ENCODE measurements at regions not wholly inside any gene's neighbourhood (a gene's known extent, or its start where the extent isn't known, plus 50 kb on each side); places are given as distances from the start of the nearest gene placed in this dataset.

DNA sequence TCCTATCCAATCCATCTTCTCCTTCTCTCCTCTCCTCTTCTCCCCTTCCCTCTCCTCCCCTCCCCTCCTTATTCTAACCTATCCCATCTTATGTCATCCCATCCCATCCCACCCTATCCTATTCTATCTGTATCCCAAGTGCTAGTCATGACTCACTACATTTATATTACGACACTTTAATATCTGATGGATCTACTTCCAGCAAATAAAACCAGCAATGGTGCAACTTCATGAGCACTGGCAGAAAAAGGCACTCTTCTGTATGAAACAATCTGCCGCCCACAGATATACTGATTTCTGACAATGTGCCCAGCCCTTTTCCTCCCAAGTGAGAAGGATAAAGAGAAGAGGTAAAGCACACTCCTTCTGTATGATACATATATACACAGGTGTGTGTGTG, 86.6 kb upstream of the ANKH start:
- TF ChIP-seq, protein P1, sequence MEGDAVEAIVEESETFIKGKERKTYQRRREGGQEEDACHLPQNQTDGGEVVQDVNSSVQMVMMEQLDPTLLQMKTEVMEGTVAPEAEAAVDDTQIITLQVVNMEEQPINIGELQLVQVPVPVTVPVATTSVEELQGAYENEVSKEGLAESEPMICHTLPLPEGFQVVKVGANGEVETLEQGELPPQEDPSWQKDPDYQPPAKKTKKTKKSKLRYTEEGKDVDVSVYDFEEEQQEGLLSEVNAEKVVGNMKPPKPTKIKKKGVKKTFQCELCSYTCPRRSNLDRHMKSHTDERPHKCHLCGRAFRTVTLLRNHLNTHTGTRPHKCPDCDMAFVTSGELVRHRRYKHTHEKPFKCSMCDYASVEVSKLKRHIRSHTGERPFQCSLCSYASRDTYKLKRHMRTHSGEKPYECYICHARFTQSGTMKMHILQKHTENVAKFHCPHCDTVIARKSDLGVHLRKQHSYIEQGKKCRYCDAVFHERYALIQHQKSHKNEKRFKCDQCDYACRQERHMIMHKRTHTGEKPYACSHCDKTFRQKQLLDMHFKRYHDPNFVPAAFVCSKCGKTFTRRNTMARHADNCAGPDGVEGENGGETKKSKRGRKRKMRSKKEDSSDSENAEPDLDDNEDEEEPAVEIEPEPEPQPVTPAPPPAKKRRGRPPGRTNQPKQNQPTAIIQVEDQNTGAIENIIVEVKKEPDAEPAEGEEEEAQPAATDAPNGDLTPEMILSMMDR (IDR thresholded peaks at IDR 0.05; ENCODE audit: unreplicated experiment) = no peak
- Mint-ChIP-seq H3K27ac (no peak overlapping the region), H3K36me3 (no peaks in the 10 kb centered on the region), H3K4me1 (peaks cover 48% of the 10 kb centered on the region), H3K27me3 (ENCODE audit: low read depth) (no peaks in the 10 kb centered on the region), H3K9me3 (no peaks in the 10 kb centered on the region), H3K4me3 (no peak overlapping the region)
- no peak for DNase-seq (ENCODE audit: low spot score in 2 of 2, unreplicated experiment in 2 of 2)

DNA sequence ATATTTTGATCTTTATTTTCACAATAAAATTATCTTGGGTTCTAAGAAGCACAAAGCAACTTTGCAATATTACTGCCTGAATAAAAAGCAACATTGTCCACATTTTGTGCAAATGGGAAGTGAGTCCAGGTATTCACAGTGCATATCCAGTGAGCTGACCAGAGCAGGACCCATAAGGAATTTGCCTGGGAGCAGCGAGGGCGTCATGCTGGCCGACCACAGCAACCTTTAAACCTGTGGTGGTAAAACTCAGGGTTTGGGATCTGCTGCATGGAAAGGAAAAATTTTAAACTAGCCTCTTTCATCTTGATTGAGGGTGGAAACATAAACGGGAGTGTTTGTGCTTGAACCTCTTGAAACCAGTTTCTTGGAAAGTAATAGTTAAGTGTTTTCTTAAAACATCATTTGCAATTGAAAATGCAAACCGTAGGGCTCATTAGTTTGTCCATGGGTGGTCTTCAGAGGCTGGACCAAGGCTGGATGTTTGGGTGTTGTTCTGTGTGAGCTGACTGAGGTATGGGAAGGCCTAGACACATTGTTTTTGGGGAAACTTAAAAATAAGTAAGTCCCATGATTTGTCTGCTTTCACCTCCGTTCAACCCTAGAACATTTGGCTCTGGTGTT, 85.0 kb upstream of the ANKH start:
- no peak for DNase-seq (ENCODE audit: low spot score in 2 of 2, unreplicated experiment in 2 of 2)
- no peaks in the 10 kb centered on the region for H3K36me3 Mint-ChIP-seq
- TF ChIP-seq, protein P1 (IDR thresholded peaks at IDR 0.05; ENCODE audit: unreplicated experiment) = no peak
- peak overlapping the region; percentile 4 for H3K27ac Mint-ChIP-seq
- H3K4me1 Mint-ChIP-seq = peaks cover 51% of the 10 kb centered on the region
- no peaks in the 10 kb centered on the region for H3K9me3 Mint-ChIP-seq
- H3K4me3 Mint-ChIP-seq = no peak overlapping the region
- H3K27me3 Mint-ChIP-seq (ENCODE audit: low read depth) = no peaks in the 10 kb centered on the region

DNA sequence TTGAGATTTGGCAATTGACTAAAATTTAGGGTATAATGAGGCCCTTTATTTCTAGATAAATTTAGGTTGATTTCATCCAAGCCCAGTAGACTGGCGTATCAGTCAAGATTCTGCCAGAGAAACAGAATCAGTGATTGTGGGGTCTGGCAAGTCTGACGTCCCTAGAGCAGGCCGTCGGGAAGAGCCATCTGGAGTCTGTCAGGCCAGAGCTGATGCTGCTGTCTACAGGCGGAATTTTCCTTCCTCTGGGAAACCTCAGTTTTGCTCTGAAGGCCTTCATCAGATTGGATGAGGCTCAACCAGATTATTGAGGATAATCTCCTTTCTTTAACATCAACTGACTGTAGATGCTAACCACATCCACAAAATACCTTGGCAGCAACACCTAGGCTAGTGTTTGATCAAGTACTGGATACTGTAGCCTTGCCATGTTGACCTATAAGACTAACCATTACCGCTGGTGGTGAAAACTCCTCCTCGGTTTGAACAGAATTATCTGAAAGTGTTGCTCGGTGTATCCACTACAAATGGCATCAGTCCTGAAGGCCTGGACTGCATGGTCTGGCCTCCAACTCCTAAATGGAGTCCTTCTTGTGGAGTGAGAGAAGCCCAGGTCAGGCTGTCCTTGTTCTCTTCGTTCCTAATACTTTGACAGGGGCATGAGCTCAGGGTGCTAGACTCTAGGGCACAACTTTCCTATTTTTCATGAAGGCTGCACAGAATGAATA, 83.2 kb upstream of the ANKH start:
- TF ChIP-seq, protein P1 (IDR thresholded peaks at IDR 0.05; ENCODE audit: unreplicated experiment) = no peak
- no peak for DNase-seq (ENCODE audit: low spot score in 2 of 2, unreplicated experiment in 2 of 2)

DNA sequence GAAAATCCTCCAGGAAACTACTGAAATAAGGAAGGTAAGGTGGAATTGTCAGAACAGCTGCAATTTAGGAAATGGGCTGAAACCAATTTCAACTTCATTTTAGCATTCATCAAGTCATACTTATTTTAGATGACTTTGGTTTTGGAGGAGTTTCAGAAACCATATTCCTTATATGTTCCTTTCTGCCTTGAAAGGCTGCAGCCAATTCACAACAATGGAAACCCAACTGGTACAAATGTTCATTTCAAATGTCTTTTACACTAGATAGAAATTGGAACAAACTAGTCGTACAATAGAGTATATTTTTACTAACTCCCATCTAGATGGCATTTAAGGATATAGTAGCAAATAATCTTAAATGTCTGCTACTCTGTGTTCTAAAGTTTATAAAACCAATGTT, 82.6 kb upstream of the ANKH start:
- H3K27me3 Mint-ChIP-seq (ENCODE audit: low read depth) = no peaks in the 10 kb centered on the region
- H3K27ac Mint-ChIP-seq = no peak overlapping the region
- no peak overlapping the region for H3K4me3 Mint-ChIP-seq
- TF ChIP-seq, protein P1 (IDR thresholded peaks at IDR 0.05; ENCODE audit: unreplicated experiment) = no peak
- H3K4me1 Mint-ChIP-seq = peaks cover 45% of the 10 kb centered on the region
- peaks cover 8% of the 10 kb centered on the region for H3K9me3 Mint-ChIP-seq
- peaks cover 4% of the 10 kb centered on the region for H3K36me3 Mint-ChIP-seq
- no peak for DNase-seq (ENCODE audit: low spot score in 2 of 2, unreplicated experiment in 2 of 2)

More for the DNA sequence above, 83.2 kb upstream of the ANKH start:
- Mint-ChIP-seq H3K4me3 (no peak overlapping the region), H3K27ac (no peak overlapping the region), H3K36me3 (no peaks in the 10 kb centered on the region), H3K4me1 (peaks cover 51% of the 10 kb centered on the region), H3K9me3 (peaks cover 2% of the 10 kb centered on the region), H3K27me3 (ENCODE audit: low read depth) (no peaks in the 10 kb centered on the region)

DNA sequence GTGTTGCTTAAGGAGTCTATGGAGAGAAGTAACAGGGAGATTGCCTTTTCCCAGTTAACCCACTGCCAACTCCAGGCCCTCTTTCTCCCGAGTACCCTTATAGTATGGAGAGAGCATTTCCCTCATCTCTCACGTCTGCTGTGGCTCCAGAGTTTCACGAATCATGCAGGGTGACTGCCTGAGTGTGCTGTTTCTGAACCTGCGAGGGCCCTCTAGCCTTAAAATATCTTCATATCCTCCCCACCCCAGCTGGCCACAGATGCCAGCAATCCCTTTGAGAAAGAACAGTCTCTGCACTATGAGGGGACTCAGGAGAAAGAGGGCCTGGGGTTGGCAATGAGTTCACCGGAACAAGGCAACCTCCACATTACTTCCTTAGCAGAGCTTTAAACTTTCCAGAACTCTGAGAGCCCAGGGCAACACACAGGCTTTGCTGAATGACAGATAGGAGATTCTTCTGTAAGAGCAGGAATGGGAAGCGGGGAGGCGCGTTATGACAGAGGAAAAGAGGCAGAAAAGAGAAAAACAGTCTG, 81.6 kb upstream of the ANKH start:
- Mint-ChIP-seq H3K4me1 (peaks cover 34% of the 10 kb centered on the region), H3K9me3 (peaks cover 10% of the 10 kb centered on the region), H3K27ac (peak overlapping the region; percentile 50), H3K27me3 (ENCODE audit: low read depth) (no peaks in the 10 kb centered on the region), H3K4me3 (no peak overlapping the region), H3K36me3 (peaks cover 5% of the 10 kb centered on the region)
- DNase-seq (ENCODE audit: low spot score in 2 of 2, unreplicated experiment in 2 of 2) = no peak
- TF ChIP-seq, protein P1 (IDR thresholded peaks at IDR 0.05; ENCODE audit: unreplicated experiment) = no peak

Data from mesothelial cell of epicardium (in vitro differentiated cells).